Gastroesophageal sphincter (tissue), 4 donors: ENCODE measurements at regions not wholly inside any gene's neighbourhood (a gene's known extent, or its start where the extent isn't known, plus 50 kb on each side); places are given as distances from the start of the nearest gene placed in this dataset.

ENCODE experiments used
- ATAC-seq: fragments of 150-250 bp; one replicate; pipeline ENCODE4 v1.9.1; 2016; ENCODE audit warnings: mild to moderate bottlenecking, moderate library complexity
- H3K27ac ChIP-seq, 4 donors: fragments of 200-600 bp; sonication (generic) in 3 of 4; 1 replicate in 3 of 4; 2 replicates in 1 of 4; pipeline ENCODE4 v1.5.1; 2016 to 2019
- H3K27me3 ChIP-seq: fragments of 200-600 bp; sonication (generic); one replicate; pipeline ENCODE4 v1.5.1; 2019
- H3K36me3 ChIP-seq, 2 donors: fragments of 200-600 bp; sonication (generic); one replicate each; pipeline ENCODE4 v1.5.1; 2019; ENCODE audit warnings: control low read depth in 1 of 2
- H3K4me1 ChIP-seq, 3 donors: fragments of 200-600 bp; sonication (generic); 1 replicate in 2 of 3; 2 replicates in 1 of 3; pipeline ENCODE4 v1.5.1; 2016 to 2019; ENCODE audit warnings: control low read depth in 2 of 3
- H3K4me3 ChIP-seq, 2 donors: fragments of 200-600 bp; sonication (generic); one replicate each; pipeline ENCODE4 v1.5.1; 2019; ENCODE audit warnings: mild to moderate bottlenecking in 1 of 2, moderate library complexity in 1 of 2
- H3K9me3 ChIP-seq, 3 donors: fragments of 200-600 bp; sonication (generic); one replicate each; pipeline ENCODE4 v1.5.1; 2017 to 2019; ENCODE audit warnings: control low read depth in 2 of 3
- EP300 ChIP-seq: sonication (generic); formaldehyde crosslinking; IDR thresholded peaks from one replicate; pipeline ENCODE4 v1.6.1; 2017; ENCODE audit warnings: antibody characterized with exemption, mild to moderate bottlenecking
- POLR2A ChIP-seq, 2 donors: fragments of 450-650 bp; IDR thresholded peaks; one replicate each; pipeline ENCODE4 v1.6.1; 2017; ENCODE audit warnings: antibody characterized with exemption in 2 of 2, mild to moderate bottlenecking in 2 of 2, moderate library complexity in 1 of 2
- POLR2AphosphoS5 ChIP-seq: sonication (generic); formaldehyde crosslinking; IDR thresholded peaks from one replicate; pipeline ENCODE4 v1.6.1; 2017; ENCODE audit warnings: antibody characterized with exemption
- WGBS, 2 donors: methylation state at CpG; one replicate each; pipeline ENCODE4 v1.1.5; 2018; ENCODE audit warnings: low coverage in 1 of 2; 5-methylcytosine and 5-hydroxymethylcytosine counted together
- TF ChIP-seq, protein P1 (sequence below), 4 experiments: fragments of 200-600 bp in 2 of 4; fragments of 450-650 bp in 2 of 4; sonication (generic) in 1 of 4; IDR thresholded peaks; one replicate each; pipeline ENCODE4 v1.5.1; 2017 to 2019; ENCODE audit warnings: antibody characterized with exemption in 4 of 4, mild to moderate bottlenecking in 2 of 4, moderate library complexity in 2 of 4

DNA sequence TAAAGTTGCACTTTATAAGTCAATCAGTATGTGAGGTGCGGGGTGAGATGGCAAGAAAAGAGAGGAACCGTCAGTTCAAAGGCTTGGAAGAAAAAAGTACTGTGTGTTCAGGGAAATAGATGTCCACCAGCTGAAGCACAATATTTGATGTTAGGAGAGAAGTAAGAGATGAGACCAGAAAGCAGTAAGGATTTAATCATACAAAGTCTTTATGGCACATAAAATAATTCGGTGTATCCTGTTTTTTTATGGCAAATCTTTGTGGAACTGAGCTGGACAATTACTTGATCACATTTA, 197.2 kb downstream of the FAXC start:
- no peak for TF ChIP-seq POLR2AphosphoS5
- TF ChIP-seq POLR2A (IDR thresholded peaks at IDR 0.05) = no peak
- TF ChIP-seq, protein P1, sequence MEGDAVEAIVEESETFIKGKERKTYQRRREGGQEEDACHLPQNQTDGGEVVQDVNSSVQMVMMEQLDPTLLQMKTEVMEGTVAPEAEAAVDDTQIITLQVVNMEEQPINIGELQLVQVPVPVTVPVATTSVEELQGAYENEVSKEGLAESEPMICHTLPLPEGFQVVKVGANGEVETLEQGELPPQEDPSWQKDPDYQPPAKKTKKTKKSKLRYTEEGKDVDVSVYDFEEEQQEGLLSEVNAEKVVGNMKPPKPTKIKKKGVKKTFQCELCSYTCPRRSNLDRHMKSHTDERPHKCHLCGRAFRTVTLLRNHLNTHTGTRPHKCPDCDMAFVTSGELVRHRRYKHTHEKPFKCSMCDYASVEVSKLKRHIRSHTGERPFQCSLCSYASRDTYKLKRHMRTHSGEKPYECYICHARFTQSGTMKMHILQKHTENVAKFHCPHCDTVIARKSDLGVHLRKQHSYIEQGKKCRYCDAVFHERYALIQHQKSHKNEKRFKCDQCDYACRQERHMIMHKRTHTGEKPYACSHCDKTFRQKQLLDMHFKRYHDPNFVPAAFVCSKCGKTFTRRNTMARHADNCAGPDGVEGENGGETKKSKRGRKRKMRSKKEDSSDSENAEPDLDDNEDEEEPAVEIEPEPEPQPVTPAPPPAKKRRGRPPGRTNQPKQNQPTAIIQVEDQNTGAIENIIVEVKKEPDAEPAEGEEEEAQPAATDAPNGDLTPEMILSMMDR (IDR thresholded peaks at IDR 0.05) = no peak
- TF ChIP-seq EP300 = no peak
- no peak for ATAC-seq

DNA sequence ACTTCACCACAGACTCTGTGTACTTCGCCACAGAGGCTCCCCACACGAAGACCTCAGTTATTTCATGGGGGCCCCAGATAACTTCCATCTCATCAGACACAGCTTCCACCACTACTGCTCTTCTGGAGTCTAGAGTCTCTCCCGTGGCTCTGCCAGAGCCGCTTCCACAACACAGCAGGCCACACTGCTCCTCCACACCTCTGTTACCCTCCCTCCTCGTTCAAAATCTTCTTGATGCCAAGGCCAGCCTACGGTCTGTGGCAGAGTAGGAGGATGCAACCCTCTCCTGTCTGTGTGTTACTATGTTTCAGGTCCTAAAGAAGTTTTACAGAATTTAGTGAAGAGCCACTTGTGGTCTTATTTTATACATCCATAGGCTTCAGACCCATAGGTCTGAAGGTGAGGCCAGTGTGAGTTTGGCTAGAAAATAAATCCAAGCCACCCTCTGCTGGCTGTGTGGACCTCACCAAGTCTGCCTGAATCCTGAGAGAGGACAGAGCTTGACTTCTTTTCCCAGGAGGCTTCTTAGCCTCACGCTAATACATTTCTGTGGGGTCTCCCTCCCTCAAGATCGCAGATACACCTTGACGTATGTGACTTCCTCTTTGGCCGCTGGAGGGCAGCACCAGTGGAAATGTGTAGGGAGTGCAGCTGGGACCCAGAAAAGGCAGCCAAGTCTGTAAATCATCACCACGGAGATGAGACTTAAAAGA, 197.7 kb downstream of the FAXC start:
- H3K9me3 ChIP-seq = no peaks in the 10 kb centered on the region
- H3K27ac ChIP-seq = no peak overlapping the region
- ATAC-seq = no peak
- H3K4me3 ChIP-seq = no peak overlapping the region
- 53 to 82% methylated on average over 2 to 10 of the region's 11 CpGs for WGBS, 2 donors
- TF ChIP-seq, protein P1 (IDR thresholded peaks at IDR 0.05) = peak in 1 of 4 experiments; percentile 25
- no peak for TF ChIP-seq EP300
- no peaks in the 10 kb centered on the region for H3K27me3 ChIP-seq
- no peaks in the 10 kb centered on the region for H3K4me1 ChIP-seq
- no peaks in the 10 kb centered on the region for H3K36me3 ChIP-seq

More for the DNA sequence above, 197.2 kb downstream of the FAXC start:
- H3K9me3 ChIP-seq = no peaks in the 10 kb centered on the region
- 11 to 17% methylated on average over 3 of the region's 3 CpGs for WGBS, 2 donors
- no peak overlapping the region for H3K27ac ChIP-seq
- no peak overlapping the region for H3K4me3 ChIP-seq
- H3K4me1 ChIP-seq = no peaks in the 10 kb centered on the region
- H3K27me3 ChIP-seq = no peaks in the 10 kb centered on the region
- H3K36me3 ChIP-seq = no peaks in the 10 kb centered on the region

DNA sequence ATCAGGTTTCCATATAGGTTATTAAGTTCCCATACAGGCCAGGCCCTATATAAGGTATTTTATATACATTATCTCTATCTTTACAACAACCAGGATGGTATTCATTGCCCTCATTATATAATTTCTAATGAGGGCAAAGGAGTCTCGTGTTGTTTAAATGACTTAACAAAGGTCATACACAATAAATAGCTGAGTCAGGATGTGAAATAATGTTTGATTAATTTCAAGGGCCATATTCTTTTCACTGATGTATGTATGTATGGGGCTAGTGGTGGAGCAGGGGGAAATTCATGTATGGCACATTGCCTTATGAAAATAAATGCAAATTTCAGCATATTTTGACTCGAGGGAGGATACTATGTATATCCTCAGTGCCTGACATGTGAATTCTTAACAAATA, 200.7 kb downstream of the FAXC start:
- Histone ChIP-seq H3K36me3 (no peaks in the 10 kb centered on the region), H3K27me3 (no peaks in the 10 kb centered on the region), H3K9me3 (no peaks in the 10 kb centered on the region), H3K4me1 (no peaks in the 10 kb centered on the region), H3K4me3 (no peak overlapping the region), H3K27ac (no peak overlapping the region)
- ATAC-seq = no peak
- no peak for TF ChIP-seq POLR2AphosphoS5
- WGBS, 2 donors = 75 to 78% methylated on average over 2 of the region's 2 CpGs

DNA sequence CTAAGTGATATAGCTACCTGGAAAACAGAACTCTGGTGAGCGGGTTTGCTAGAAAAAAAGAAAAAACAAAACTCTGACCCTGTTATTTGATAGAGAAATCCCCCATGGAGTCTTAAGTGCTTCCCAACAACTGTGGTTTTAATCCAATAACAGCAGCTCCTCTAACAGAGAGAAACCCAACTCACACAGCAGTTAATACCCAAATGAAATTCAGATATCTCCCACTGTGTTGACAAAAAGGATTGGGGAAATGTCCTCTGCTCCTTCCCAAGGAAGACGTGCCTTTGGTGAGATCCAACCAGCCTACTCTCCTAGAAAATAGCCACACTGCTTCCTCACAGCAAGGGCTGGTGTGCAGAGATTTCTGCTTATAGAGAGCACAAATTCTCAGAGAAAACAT, 200.4 kb upstream of the FBXL4 start:
- Histone ChIP-seq H3K4me1 (no peaks in the 10 kb centered on the region), H3K27me3 (no peaks in the 10 kb centered on the region), H3K4me3 (no peak overlapping the region), H3K27ac (no peak overlapping the region), H3K36me3 (no peaks in the 10 kb centered on the region), H3K9me3 (no peaks in the 10 kb centered on the region)
- no peak for ATAC-seq
- WGBS, 2 donors = 50% methylated on average over 2 of the region's 2 CpGs; no CpG with 5 or more reads in 1 of the 2 donors
- no peak for TF ChIP-seq EP300
- TF ChIP-seq, protein P1 (IDR thresholded peaks at IDR 0.05) = no peak
- TF ChIP-seq POLR2A (IDR thresholded peaks at IDR 0.05) = no peak
- no peak for TF ChIP-seq POLR2AphosphoS5

DNA sequence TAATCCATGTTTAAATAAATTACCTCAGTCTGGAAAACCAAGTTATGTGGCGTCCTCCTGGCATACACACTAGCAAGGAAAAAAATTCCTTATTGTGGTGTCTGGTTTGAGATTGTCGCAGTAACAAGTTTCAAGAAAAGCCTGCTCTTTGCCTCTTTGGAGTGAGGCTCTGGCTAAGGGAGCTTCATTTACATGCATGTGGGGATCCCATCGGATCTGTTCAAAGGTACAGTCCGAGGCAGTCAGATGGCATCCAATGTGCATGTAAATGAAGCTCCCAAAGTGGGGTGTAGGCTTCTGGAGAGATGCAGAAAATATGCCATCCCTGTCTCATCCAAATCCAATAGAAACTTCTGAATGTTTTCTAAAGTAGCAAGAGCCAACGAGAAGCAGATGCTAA, 199.5 kb upstream of the FBXL4 start:
- Histone ChIP-seq H3K27me3 (no peaks in the 10 kb centered on the region), H3K4me3 (no peak overlapping the region), H3K4me1 (no peaks in the 10 kb centered on the region), H3K9me3 (no peaks in the 10 kb centered on the region), H3K27ac (no peak overlapping the region), H3K36me3 (no peaks in the 10 kb centered on the region)
- WGBS, 2 donors = 39 to 66% methylated on average over 2 to 5 of the region's 5 CpGs
- no peak for ATAC-seq
- no peak for TF ChIP-seq EP300
- TF ChIP-seq POLR2A (IDR thresholded peaks at IDR 0.05) = no peak
- no peak for TF ChIP-seq POLR2AphosphoS5
- TF ChIP-seq, protein P1 (IDR thresholded peaks at IDR 0.05) = no peak
